Activated T-helper 17 cell treated with anti-CD3 and anti-CD28 coated beads, Interleukin-2, amount 50 U/mL, for 72 hours (primary cell): ENCODE measurements at regions not wholly inside any gene's neighbourhood (a gene's known extent, or its start where the extent isn't known, plus 50 kb on each side); places are given as distances from the start of the nearest gene placed in this dataset.

Source experiments
- ATAC-seq: fragments of 150-1000 bp; cut with Tn5 transposase; replicated peaks from 2 replicates; pipeline ENCODE4 v1.10.0; 2021; ENCODE audit warnings: mild to moderate bottlenecking, moderate library complexity
- H3K27ac Mint-ChIP-seq: one replicate; pipeline ENCODE4 v1.8.0; 2022; ENCODE audit warnings: mixed read lengths
- H3K27me3 Mint-ChIP-seq: one replicate; pipeline ENCODE4 v1.8.0; 2022; ENCODE audit warnings: mixed read lengths
- H3K36me3 Mint-ChIP-seq: one replicate; pipeline ENCODE4 v1.8.0; 2022; ENCODE audit warnings: low read depth, mild to moderate bottlenecking, mixed read lengths
- H3K4me1 Mint-ChIP-seq: one replicate; pipeline ENCODE4 v1.8.0; 2022; ENCODE audit warnings: mixed read lengths
- H3K4me3 Mint-ChIP-seq: one replicate; pipeline ENCODE4 v1.8.0; 2022; ENCODE audit warnings: mild to moderate bottlenecking, mixed read lengths
- H3K9me3 Mint-ChIP-seq: one replicate; pipeline ENCODE4 v1.8.0; 2022; ENCODE audit warnings: mixed read lengths

DNA sequence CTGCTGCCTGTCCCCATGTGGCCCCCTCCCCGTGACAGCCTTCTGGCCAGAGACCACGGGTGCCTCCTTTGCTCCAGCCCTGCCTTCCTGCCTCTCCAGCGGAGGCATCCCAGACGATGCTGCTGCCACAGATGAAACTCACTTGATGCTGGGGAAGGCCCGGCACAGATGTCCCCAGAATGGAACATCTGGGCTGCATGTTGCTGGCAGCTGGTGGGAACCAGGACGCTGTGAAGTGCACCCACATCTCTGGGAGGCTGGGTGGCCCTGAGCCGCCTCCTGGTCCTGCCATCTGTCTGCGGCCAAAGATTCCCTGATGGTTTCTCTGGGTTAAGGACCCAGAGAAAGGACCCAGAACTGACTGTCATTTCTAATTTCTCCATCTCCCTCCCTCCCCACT is 51.9 kb upstream of the PTPRS start:
- no peaks in the 10 kb centered on the region for H3K36me3 Mint-ChIP-seq
- H3K27me3 Mint-ChIP-seq: peaks cover 44% of the 10 kb centered on the region
- ATAC-seq: no peak
- H3K4me3 Mint-ChIP-seq: no peak overlapping the region
- H3K4me1 Mint-ChIP-seq: no peaks in the 10 kb centered on the region
- H3K9me3 Mint-ChIP-seq: peaks cover 6% of the 10 kb centered on the region
- no peak overlapping the region for H3K27ac Mint-ChIP-seq

DNA sequence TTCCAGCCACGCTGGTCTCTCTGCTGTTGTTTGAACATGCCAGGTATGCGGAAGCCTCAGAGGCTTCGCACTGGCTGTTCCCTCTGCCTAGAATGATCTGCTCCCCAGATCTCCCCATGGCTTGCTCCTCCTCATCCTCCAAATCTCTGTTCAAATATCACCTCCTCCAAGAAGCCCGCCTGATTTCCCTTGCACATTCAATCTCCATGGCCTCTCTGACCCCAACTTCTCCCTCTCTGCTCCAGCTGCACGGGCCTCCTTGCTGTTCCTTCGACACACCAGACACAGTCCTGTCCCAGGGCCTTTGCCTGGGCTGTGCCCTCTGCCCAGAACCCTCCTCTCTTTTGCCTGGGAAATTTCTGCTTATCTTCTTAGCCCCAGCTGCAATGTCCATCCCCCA is 52.5 kb upstream of the PTPRS start:
- Mint-ChIP-seq H3K27ac (no peak overlapping the region), H3K36me3 (no peaks in the 10 kb centered on the region), H3K4me1 (no peaks in the 10 kb centered on the region), H3K9me3 (peaks cover 6% of the 10 kb centered on the region), H3K27me3 (peaks cover 44% of the 10 kb centered on the region), H3K4me3 (no peak overlapping the region)
- ATAC-seq: no peak

DNA sequence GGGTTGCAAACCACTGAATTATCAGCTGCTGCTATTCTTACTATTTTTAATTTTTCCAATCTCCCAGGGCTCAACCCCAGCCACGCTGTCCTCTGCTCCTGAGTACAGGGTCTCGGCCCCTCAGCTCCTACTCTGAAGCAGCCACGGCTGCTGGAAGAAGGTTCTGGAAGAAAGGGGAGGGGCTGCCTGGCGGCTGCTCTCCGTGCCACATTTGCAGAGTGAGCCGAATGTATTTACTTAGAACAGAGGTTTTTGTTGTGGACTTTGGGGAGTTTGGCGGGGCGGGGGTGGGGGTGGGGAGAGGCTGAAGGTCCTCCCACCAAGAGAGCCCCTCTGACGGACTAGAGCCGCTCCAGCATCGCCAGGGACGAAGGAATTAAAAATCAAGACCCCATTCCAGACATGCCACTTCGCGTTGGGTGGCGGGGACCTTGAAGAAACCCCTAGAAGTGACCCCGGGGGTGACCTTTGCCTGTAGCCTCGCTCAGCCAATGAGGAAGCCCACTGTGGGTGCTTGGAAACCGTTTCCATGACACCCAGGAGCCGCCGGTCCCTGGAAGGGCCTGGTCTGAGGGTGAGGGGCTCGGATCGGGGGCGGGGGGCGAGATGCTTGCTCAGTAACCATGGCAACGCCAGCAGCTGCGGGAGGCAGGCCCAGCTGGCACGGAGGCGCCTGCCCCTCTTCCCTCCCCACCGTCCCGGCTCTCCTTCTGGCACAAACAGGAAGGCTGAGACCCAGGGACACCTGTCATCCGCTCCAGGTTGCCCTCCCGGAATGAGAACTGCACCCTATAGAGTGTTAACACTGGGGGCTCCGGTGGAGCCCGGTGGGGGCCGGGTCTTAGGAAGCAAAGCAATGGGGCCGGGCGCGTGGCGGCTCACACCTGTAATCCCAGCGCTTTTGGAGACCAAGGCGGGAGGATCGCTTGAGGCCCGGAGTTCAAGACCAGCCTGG is 54.2 kb upstream of the PTPRS start:
- H3K36me3 Mint-ChIP-seq: no peaks in the 10 kb centered on the region
- H3K27ac Mint-ChIP-seq: no peak overlapping the region
- H3K4me3 Mint-ChIP-seq: no peak overlapping the region
- peaks cover 6% of the 10 kb centered on the region for H3K9me3 Mint-ChIP-seq
- ATAC-seq: no peak
- H3K27me3 Mint-ChIP-seq: peaks cover 37% of the 10 kb centered on the region
- H3K4me1 Mint-ChIP-seq: no peaks in the 10 kb centered on the region

DNA sequence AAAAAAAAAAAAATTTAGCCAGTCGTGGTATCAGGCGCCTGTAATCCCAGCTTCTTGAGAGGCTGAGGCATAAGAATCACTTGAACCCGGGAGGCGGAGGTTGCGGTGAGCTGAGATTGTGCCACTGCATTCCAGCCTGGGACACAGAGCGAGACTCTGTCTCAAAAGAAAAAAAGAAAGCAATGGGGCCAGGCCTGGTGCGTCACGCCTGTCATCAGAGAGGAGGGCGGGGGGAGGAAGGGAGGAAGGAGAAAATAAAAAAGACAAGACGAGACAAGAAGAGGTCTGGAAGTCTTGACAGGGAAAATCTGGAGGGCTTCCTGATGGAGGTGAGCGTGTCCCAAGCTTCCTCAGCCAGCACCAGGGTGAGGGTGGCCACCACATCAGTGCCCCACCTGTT is 54.9 kb upstream of the PTPRS start:
- H3K36me3 Mint-ChIP-seq: no peaks in the 10 kb centered on the region
- H3K4me3 Mint-ChIP-seq: no peak overlapping the region
- no peaks in the 10 kb centered on the region for H3K4me1 Mint-ChIP-seq
- H3K9me3 Mint-ChIP-seq: peaks cover 6% of the 10 kb centered on the region
- H3K27ac Mint-ChIP-seq: no peak overlapping the region
- ATAC-seq: no peak
- peaks cover 37% of the 10 kb centered on the region for H3K27me3 Mint-ChIP-seq

DNA sequence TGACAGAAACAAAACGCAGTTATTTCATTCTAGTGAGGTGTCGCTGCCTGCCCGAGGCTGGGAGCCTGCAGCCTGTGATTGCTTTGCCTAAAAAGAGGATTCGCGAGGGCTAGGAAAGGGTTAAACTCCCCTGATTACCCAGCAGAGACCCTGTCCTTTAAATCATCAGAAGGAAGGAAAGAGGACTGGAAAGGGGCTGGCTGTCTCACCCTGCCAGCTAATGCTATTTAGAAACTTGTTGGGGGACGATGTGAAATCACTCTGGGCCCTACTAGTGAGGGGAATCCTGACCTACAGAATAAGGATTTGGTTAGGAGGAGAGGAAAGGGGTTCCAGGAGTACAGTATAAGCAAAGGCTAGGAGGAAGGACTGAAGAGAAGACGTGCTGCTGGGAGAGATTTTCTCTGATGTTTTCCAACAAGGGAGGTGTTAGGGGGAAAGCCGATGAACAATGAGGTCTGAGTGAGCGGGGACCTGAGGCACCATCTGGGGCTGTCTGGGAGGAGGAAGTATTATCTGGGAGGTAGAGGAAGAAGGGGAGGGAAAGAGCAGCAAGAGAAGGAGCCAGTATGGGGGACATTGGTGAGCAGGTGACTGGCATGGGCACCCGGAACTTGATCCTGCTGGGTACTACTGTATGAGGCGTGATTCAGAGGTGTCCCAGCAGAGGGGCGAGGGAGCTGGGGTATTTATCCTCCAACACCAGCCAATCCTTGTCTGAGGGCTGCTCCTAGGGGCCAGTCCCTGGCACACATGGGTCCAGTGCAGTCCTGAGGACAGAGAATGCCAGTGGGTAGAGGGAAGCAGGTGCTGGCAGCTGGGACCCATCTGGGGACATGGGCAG is 55.7 kb upstream of the PTPRS start:
- Mint-ChIP-seq H3K4me3 (no peak overlapping the region), H3K9me3 (peaks cover 6% of the 10 kb centered on the region), H3K27me3 (peaks cover 36% of the 10 kb centered on the region), H3K4me1 (no peaks in the 10 kb centered on the region), H3K36me3 (no peaks in the 10 kb centered on the region), H3K27ac (no peak overlapping the region)
- no peak for ATAC-seq

DNA sequence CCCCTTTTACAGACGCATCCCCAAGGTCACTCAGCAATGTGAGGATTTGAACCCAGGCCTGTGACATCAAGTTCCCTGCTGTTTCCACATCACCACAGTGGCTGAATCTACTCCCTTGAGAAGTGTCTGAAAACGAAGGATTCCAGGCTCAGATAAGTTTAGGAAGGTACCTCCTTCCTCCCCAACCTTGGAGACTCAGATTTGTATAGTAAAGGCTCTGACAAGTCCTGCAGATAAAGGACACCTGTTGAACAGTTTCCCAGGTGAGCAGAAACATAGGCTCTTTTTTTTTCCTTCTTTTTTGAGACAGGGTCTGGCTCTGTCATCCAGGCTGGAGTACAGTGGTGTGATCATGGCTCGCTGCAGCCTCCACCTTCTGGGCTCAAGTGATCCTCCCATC is 56.4 kb upstream of the PTPRS start:
- no peaks in the 10 kb centered on the region for H3K4me1 Mint-ChIP-seq
- no peak overlapping the region for H3K4me3 Mint-ChIP-seq

DNA sequence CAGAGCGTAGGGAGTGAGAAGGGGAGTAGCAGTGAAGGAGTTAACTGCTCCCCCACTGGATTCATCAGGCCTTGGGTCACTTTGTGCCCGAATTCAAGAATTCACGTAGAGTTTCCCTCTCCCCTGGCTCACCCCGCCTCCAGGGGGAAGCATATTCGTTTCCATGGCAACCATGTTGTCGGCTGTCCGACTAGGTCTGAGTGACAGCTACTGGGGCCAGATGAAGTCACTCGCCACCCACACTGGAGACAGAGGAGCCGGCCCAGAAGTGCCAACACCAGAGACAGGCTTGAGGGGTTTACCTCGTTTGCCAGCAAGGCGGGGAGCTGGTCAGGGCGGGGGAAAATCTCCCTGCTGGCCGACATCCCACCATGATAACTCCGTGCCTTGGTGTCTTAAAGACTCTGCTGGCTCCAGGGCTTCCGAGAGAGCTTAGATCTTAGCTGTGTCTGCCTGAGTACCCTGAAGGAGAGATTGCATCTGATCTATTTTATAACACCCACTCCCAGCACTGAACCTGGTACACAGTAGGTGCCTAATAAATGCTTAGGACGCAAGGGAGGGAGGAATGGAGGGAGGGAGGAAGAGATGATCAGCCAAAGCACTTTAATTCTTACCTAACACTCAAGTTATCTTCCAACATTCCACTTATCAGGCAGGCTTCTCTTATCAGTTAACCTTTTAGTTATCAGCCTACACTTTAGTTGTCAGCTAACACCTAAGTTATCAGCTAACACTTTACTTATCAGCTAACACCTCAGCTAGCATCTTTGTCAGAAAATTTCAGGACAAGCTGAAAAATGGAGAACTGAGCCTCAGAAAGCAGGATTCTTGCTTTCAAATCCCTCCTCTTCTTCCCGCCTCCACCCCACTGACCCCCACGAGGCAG is 57.2 kb upstream of the ZNRF4 start:
- no peak overlapping the region for H3K4me3 Mint-ChIP-seq
- no peak for ATAC-seq
- H3K27me3 Mint-ChIP-seq: peaks cover 29% of the 10 kb centered on the region
- no peak overlapping the region for H3K27ac Mint-ChIP-seq
- no peaks in the 10 kb centered on the region for H3K36me3 Mint-ChIP-seq
- H3K4me1 Mint-ChIP-seq: no peaks in the 10 kb centered on the region
- H3K9me3 Mint-ChIP-seq: peaks cover 6% of the 10 kb centered on the region

More for the DNA sequence above, 56.4 kb upstream of the PTPRS start:
- no peak for ATAC-seq
- Mint-ChIP-seq H3K27ac (no peak overlapping the region), H3K27me3 (peaks cover 34% of the 10 kb centered on the region), H3K9me3 (peaks cover 6% of the 10 kb centered on the region), H3K36me3 (no peaks in the 10 kb centered on the region)

DNA sequence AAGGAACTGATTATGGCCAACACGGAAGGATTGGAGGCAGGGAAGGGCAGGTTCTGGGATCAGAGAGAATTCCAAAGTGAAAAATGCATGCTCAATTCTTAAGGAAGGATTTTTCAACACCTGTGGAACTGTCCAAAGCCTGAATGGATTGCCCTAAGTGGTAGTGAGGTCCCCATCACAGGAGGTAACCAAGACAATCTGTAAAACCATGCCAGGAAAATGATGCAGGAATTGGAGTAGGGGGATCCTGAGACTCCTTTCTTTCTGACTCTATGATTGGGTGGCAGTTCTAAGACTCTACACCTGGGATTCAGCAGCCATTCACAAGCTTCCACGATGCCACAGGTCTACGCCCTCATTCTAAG is 56.5 kb upstream of the ZNRF4 start:
- no peaks in the 10 kb centered on the region for H3K4me1 Mint-ChIP-seq
- ATAC-seq: no peak
- no peak overlapping the region for H3K4me3 Mint-ChIP-seq
- H3K27me3 Mint-ChIP-seq: peaks cover 24% of the 10 kb centered on the region
- no peaks in the 10 kb centered on the region for H3K36me3 Mint-ChIP-seq
- no peak overlapping the region for H3K27ac Mint-ChIP-seq
- peaks cover 6% of the 10 kb centered on the region for H3K9me3 Mint-ChIP-seq

DNA sequence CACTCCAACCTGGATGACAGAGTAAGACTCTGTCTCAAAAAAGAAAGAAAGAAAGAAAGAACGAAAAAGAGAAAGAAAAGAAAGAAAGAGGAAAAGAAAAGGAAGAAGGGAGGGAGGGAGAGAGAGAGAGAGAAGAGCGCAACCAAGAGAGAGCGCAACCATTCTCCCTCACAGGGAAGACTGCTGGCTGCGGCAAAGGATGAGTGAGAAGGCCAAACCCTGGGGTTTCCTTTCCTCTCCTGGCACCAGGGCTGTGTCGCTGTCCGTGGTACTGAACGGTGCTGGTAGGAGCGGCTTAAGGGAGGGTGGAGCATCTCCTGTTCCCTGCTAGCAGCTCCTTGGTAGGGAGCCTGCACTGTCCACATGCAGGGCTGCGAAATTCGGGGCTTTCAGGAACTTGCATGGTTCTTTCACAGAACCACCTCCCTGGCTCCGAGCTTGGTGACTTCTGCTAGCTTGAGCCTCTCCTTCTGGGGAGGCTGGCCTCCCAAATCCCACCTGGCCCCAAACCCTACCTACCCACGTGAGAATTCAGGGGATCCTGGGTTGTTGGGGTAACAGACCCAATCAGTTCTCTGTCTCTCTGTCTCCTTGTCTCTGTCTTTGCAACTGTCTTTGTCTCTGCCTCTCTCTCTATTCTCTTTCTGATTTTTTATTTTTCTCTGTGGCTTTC is 51.1 kb upstream of the ZNRF4 start:
- Mint-ChIP-seq H3K27ac (no peak overlapping the region), H3K4me3 (no peak overlapping the region), H3K27me3 (peaks cover 13% of the 10 kb centered on the region), H3K4me1 (no peaks in the 10 kb centered on the region), H3K36me3 (no peaks in the 10 kb centered on the region), H3K9me3 (peaks cover 3% of the 10 kb centered on the region)
- ATAC-seq: peak; percentile 59
